Pons (tissue), 1 donor: ENCODE measurements at regions not wholly inside any gene's neighbourhood (a gene's known extent, or its start where the extent isn't known, plus 50 kb on each side); places are given as distances from the start of the nearest gene placed in this dataset.
"Not testable (repeated sequence)": the region's sequence is repeated elsewhere in the genome, so short reads cannot be mapped to it uniquely, and the experiment has no call there.

ENCODE experiments used
- DNase-seq: peaks from one replicate; pipeline ENCODE4 v3.0.0-alpha.2; 2016; ENCODE audit warnings: low spot score

DNA sequence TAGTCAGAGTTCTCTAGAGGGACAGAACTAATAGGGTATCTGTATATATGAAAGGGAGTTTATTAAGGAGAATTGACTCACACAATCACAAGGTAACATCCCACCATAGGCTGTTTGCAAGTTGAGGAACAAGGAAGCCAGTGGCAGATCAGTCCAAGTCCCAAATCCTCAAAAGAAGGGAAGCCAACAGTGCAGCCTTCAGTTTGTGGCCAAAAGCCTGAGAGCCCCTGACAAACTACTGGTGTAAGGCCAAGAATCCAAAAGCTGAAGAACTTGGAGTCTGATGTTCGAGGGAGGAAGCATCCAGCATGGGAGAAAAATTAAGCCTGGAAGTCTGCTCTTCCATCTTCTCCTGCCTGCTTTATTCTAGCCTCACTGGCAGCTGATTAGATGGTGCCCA, 1107.2 kb upstream of the CELF2 start:
- no peak for DNase-seq

DNA sequence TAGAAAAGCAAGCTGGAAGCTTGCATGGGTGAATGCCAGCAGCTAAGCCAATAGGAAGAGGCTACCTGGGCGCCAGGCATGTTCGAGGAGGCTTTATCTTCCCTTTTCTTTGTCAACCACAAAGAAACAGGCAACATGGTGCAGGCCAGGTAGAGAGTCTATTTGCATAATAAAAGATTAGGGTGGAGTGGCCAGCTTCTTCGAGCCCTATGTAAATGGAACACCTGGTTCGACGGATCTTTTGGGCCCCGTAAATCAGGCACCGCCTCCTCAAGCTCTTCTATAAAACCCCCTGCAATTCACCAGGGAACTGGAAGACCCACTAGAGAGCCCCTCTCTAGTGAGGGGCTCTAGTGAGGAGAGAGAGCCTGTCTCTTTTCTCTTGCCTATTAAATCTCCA, 1106.2 kb upstream of the CELF2 start:
- DNase-seq = no peak

DNA sequence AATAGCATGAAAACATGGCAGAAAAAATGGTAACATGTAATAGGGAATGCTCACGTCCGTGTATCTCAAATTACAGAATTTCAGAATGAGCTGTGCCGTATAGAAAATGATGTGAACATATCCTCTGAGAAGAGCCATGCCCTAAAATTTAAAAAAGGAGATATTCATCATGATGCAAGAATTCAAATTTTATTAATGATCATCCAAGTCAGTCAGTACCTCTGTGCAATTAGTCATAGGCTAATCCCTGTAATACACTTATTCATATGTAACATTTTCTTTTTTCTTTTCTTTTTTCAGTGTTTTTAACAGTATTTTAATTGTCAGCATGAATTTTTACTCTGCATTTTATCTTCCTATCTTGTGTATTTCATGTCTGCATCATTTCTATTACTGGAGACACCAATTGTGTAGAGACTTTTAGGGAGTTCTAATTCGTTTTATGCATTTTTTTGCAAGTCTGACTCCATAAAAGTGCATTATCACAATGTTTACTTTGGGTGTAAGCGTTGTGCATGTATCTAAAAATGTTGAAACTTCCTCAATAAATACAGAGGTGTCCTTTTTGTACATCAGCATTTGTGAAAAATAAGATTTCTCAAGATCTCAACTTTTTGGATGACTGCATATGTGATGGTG, 1103.7 kb upstream of the CELF2 start:
- no peak for DNase-seq

DNA sequence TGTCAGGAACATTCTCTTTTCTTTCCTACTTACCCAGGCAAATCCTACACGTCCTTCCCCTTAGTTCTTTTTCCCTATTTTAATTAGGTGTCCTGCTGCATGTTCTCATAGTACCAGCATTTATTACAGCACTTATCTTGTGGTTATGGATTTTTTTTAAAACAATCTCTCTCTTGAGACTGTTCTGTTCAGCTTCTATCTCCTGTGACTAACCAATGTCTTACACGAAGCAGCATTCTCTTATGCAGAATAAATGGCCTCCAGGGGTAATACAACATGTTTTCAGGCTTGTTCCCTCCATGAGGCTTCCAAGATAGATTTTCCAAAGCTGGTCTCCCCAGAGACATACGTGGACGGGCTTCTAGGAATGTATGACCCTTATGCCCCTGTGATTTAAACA, 1096.1 kb upstream of the CELF2 start:
- no peak for DNase-seq

DNA sequence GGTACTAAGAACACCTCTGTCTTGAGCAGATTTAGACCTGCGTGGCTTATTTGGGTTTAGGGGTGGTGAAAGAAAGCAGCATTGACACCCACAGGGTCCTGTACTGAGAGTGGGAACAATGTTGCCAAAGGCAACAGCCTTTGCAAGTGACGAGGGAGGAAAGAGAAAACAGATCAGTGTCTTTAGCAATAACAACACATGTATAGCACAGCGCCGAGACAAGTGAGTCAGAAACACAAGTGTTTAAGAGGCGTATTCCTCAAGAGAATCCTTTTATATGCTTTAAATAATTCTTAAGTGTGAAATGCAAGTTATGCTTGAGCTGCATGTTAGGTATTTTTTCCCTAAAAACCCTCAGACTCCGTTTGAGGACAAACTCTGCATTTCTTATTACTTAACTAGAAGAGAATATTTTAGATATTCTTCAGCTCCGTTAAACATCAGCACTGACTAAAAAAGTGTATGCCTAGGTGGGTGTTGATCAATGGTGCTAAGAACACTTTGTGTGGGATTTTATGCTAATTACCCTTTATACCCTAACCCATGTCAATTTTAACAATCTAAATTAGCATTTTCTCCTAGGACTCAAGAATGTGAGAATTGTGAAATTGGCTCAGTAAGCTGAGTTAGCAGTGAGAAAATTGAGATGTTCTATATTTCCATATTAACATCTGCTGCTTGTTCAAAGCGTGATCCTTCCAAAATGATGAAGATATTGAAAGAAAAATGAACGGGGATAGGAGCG, 1095.4 kb upstream of the CELF2 start:
- DNase-seq = no peak

DNA sequence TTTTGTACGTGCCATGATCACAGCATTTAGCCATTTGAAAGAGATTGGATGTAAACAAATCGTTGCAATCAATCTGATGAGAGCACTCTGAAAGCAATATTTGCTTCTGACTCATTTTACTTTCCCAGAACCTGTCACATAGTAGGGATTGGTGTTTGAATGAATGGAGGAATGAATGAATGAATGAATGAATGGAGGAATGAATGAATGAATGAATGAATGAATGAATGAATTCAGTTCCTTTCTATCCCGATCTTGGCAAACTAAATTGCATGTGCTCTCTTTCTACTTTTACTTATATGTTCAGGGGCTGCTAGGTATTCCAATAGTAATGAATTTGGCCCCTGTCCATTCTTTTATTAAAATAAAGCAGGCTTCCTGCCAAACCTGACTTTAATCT, 1091.7 kb upstream of the CELF2 start:
- no peak for DNase-seq

DNA sequence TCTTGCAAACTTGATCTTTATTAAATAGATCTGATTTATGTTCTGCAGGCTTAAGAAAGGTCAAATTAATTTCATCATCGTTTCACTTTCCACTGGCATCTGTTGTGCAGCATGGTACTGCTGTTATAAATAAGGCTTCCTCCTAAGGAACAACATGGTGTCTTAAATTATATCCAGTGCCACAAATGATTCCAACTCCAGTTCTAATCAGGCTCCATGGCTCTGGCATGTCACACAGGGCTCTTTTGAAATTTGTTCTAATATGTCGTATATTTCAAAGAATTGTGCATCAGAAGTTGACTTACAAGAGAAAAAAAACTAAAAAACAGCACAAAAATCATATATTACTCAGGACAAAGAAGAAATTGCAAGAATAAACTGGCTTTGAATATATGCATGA, 1090.8 kb upstream of the CELF2 start:
- no peak for DNase-seq

DNA sequence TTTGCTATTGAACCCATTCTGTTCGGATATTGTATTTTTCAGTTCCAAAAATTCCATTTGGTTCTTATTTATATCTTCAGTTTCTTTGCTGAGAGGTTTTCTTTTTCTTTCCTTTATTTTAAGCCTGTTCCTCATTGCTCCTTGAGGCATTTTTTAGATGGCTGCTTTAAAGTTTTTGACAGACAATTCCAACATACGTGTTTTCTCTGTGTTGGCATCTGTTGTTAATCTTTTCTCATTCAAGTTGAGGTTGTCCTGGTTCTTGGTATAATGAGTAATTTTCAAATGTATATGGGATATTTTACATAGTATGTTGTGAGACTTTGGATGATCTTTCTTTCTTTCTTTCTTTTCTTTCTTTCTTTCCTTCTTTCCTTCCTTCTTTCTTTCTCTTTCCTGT, 1078.0 kb upstream of the CELF2 start:
- DNase-seq = no peak

DNA sequence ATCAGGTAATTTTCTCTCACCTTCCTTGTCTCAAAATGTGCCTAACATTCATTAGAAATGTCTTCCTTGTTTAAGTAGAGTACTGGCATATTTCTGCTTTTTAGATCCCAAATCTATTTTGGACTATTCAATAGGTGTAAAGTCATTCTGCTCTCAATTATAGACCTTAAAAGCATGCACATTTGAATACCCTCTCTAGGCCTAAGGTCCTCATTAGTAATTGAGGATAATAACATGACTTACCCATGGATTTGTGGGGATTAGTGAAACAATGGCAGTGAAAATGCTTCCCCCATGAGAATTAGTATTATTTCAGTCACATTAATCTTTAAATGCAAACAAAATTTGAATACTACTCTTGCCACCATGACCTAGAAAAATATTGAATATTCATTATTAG, 1073.0 kb upstream of the CELF2 start:
- DNase-seq = no peak

DNA sequence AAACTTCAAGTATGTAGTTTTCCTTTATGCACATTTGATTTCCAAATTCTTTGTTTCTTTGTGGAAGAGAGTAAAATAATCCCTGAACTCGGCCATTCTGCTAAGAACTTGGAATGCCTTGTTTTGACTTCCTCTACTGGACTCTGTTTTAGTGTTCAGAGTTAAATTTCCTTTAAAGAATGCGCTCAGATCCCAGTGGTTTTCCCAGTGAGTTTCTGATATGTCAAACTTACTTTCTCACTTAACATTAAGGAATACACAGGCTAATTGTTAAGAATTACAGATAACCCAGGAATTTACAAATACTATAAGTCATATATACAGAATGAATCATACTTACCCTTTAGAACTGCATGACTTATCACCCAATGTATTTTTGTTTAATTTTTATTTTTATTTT, 1067.6 kb upstream of the CELF2 start:
- no peak for DNase-seq

DNA sequence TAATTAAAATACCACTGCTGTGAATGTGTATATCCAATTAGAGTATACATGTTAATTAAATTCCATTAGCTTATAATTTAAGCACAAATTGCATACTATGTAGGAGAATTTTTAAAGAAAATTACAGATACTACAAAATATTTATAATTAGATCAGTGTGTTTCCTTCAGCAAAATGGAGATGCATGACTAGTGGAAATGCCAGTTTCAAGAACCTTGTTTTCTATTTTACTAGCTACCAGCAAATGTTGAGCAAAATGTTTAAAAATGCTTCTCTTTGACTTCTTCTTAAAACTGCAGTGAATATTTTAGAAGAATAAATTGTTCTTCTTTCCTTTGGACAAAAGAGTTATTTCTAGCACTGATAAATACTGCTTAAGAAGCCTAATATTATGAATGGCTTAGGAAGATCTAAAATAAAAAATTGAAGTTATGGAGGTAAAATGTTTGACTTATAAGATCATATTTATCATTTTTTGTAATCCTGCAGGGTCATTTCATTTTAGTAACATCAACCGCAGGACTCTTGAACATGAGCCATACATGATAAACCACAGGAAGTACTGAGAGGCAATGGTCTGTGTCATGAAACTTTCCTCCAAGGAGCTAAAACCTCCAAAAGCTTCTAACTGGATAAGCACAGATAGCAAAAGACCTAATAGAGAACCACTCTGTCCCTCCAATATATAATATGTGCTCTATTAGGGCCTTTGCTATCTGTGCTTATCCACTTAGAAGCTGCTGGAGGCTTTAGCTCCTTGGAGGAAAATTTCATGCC, 1066.0 kb upstream of the CELF2 start:
- no peak for DNase-seq

DNA sequence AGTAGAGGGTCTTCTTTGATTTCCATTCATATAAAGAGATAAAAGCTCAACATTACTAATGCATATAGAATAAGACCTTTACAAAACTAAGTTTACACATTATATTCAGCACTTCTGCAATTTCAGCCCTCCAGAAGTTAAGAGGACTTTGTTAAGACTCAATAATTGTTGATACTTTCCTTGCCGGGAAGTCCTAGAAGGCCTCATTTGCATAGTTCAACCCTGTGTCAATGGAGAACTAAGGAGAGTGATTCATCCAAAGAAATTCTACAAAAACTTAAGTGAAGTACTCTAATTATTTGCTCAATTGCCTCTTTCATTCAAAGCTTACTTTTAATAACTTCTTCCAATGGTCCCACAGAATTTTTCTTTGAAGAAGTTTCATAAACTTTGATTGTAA, 1060.3 kb upstream of the CELF2 start:
- no peak for DNase-seq

DNA sequence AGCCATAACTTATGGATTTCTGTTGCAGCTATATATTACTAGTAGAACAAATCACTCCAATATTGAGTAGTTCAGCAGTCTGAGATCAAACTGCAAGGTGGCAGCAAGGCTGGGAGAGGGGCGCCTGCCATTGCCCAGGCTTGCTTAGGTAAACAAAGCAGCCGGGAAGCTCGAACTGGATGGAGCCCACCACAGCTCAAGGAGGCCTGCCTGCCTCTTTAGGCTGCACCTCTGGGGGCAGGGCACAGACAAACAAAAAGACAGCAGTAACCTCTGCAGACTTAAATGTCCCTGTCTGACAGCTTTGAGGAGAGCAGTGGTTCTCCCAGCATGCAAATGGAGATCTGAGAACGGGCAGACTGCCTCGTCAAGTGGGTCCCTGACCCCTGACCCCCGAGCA, 1059.8 kb upstream of the CELF2 start:
- DNase-seq = not testable (repeated sequence)

DNA sequence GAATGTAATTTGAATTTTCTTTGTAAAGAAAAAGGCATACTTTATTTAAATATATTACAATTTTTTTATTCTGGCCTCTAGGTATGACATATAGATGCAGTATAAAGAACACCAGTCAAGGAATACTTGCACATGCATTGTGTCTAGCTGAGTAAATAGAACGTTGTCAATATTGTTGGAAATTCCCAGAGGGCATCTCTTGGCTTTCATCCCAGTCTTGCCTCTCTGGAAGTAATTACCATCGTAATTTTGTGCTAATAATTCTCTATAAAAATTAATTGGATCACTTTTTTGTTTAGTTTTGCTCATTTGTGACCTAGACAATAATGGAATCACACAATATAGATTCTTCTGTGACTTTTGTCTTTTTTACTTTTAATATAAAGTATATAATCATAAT, 1052.3 kb upstream of the CELF2 start:
- DNase-seq = no peak

DNA sequence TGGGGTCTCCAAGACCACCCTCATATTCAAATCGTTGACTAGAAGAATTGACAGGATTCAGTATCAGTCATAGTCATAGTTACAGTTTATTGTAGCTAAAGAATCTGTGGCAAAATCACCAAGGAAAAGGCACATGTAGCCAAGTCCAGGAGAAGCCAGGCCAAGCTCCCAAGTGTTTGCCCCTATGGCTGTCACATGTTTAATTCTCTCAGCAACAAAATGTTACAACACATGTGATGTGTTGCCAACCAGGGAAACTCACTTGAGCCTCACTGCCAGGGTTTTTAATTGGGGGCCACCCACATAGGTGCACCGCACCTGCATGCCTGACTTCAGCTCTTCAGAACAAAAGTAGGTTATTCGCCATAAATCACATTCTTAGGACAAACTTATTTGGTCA, 1030.9 kb upstream of the CELF2 start:
- no peak for DNase-seq

DNA sequence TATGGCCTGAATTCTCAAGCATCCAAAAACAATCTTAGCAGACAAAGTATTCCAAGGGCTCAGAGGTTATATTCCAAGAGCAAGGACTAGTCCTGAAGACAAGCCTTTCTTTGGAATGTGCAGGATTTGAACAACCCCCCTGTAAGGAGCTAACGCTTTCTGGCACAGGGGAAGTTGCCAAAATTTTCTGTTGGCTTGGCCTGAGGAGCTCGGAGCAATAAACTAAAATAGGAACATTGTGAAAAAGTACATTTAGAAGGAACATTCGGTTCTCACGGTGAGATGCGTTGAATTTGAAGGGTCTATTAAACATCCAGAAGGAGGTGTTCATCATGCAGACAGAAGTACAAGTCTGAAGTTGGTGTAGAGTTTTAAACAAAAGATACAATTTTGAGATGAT, 1030.5 kb upstream of the CELF2 start:
- DNase-seq = no peak

DNA sequence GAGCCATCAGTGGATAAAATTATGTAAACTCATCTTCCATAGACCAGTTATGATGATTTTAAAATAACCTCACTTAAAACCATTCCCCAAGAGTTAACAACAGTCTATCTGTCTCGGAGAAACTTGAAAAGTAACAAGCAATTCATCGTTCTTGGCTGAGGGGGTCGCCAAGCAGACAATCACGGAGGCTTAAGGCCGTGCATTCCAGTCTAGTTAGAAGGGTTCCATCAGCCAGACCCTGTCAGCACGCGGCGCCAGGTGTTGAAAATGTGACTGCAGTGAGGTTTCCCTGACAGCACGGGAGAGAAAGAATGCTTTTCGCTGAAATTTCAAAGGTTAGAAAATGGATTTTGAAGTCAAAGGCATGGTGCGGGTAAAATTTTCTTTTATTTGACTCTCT, 1025.0 kb upstream of the CELF2 start:
- no peak for DNase-seq

DNA sequence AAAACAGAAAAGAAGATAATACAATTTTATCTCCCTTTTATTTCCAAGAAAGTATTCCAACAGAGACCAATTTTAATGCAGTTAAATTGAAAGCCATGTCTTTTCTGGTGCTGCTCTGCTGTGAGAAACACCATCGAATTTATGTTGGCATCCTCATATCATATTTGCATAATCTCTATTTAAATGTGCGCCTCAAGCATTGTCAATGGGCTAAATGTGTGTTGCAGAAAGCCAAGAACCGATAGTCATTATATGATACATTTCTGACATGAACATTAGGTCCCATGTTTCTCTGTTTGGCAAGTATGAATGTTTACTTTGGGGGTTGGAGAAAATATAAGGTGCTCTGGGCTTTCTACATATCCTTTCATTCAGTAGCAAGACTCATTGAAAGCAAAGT, 1023.5 kb upstream of the CELF2 start:
- no peak for DNase-seq

DNA sequence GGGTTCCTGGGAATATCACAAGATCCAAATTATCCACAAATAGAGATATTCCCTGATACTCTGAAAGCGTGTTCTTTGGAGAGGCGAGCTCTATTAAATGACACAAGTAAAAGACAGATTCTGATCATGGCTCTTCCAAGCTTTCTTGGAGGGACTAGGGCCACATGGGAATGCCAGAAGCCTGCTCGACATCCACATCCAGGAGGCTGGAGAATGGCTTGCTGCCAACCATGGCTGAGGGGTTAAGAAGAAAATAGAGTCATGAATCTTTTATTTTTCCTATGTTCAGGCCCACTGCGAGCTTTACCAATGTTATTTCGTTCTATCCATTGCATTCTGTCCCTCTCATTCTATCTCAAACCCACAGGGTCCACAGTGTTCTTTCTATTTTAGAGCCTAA, 1018.0 kb upstream of the CELF2 start:
- no peak for DNase-seq

DNA sequence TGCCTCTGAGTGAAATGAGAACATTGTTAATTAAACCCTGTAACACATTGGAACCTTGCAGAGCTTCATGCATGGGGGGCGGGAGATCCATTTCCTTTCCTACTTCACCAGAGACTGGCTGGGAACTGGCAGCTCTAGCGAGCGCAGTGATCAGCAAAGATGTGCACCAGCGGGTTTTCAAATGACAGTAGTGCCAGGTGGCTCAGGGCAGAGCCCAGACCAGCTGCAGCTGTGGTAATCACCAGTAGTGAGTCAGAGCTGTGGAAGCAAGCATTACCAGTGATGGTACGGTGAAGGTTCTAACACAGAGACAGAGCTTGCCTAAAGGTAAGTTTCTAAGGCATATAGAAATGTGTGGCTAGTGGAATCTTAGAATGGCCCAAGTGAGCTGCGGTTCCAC, 1009.7 kb upstream of the CELF2 start:
- no peak for DNase-seq

DNA sequence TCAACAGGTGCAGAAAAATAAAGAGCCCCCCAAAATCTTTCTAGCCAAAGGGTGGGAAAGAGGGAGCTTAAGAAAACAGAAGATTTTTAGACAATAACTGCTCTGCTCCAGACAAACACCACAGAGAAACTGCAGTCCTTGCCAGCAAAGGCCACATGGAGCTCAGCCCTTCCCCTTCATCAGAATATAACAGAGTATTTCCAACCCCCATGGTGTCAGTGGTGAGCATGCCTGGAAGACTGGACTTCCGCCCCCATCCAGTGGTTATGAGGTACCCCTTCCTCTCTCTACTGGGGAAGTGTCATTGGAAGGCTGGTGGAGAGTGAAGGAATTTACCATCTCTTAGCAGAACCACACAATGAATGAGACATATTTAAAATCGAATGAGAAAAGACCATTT, 1007.3 kb upstream of the CELF2 start:
- DNase-seq = no peak

DNA sequence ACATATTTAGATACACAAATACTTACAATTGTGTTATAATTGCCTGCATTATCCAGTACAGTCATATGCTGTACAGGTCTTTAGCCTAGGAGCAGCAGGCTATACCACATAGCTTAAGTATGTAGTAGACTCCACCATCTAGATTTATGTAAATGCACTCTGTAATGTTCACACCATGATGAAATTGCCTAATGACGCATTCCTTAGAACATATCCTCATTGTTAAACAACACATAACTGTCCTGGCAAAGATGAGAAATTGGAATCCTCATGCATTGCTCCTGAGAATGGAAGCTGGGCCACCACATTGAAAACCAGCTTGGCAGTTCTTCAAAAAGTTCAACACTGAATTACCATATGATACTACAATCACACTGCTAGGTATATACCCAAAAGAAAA, 1002.8 kb upstream of the CELF2 start:
- DNase-seq = no peak

DNA sequence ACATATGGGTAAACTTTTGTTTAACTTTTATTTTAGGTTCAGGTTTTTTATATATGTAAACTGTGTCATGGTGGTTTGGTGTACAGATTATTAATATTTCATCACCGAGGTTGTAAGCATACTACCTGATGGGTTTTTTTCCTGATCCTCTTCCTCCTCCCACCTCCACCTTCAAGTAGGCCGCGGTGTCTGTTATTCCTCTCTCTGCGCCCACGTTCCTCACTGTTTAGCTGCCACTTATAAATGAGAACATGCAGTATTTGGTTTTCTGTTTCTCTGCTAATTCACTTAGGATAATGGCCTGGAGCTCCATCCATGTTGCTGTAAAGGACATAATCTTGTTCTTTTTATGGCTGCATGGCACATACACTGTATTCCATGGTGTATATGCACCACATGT, 1000.0 kb upstream of the CELF2 start:
- no peak for DNase-seq
